Stimulated activated CD4-positive, alpha-beta T cell treated with anti-CD3 and anti-CD28 coated beads, Interleukin-12 subunit alpha, Interleukin-12 subunit beta, amount 100 ng/mL, for 48 hours (primary cell): ENCODE measurements at regions not wholly inside any gene's neighbourhood (a gene's known extent, or its start where the extent isn't known, plus 50 kb on each side); places are given as distances from the start of the nearest gene placed in this dataset.

Experiments
- DNase-seq, 3 donors: peaks; one replicate each; pipeline ENCODE4 v3.0.0-alpha.2; 2020; ENCODE audit warnings: low read depth in 2 of 3, low spot score in 1 of 3

- no peak for DNase-seq
These were observed 457.7 kb upstream of the ADAMTS5 start for GRCh38 chr21:27424601-27425000.

- no peak for DNase-seq
These were observed 457.2 kb upstream of the ADAMTS5 start for GRCh38 chr21:27423906-27424595.

GRCh38 chr21:27423038-27423437 lies 456.1 kb upstream of the ADAMTS5 start:
- no peak for DNase-seq

GRCh38 chr21:27422435-27422834 lies 455.5 kb upstream of the ADAMTS5 start:
- DNase-seq = no peak

GRCh38 chr21:27421654-27422053 lies 454.8 kb upstream of the ADAMTS5 start:
- no peak for DNase-seq

- DNase-seq = no peak
These were observed 452.3 kb upstream of the ADAMTS5 start for GRCh38 chr21:27419153-27419552.

GRCh38 chr21:27418346-27418745 lies 451.5 kb upstream of the ADAMTS5 start:
- DNase-seq = no peak

GRCh38 chr21:27412530-27412929 lies 445.6 kb upstream of the ADAMTS5 start:
- DNase-seq = no peak

GRCh38 chr21:27408826-27409225 lies 441.9 kb upstream of the ADAMTS5 start:
- DNase-seq = no peak

- DNase-seq = no peak
These were observed 440.4 kb upstream of the ADAMTS5 start for GRCh38 chr21:27407271-27407670.

- DNase-seq = no peak
These were observed 439.6 kb upstream of the ADAMTS5 start for GRCh38 chr21:27406300-27407009.

- DNase-seq = no peak
These were observed 436.1 kb upstream of the ADAMTS5 start for GRCh38 chr21:27403011-27403410.

- DNase-seq = no peak
These were observed 433.2 kb upstream of the ADAMTS5 start for GRCh38 chr21:27400045-27400444.

- DNase-seq = no peak
These were observed 430.7 kb upstream of the ADAMTS5 start for GRCh38 chr21:27397578-27397977.

GRCh38 chr21:27393726-27394125 lies 426.8 kb upstream of the ADAMTS5 start:
- DNase-seq = no peak

- DNase-seq = no peak
These were observed 425.1 kb upstream of the ADAMTS5 start for GRCh38 chr21:27391990-27392389.

GRCh38 chr21:27390384-27390783 lies 423.5 kb upstream of the ADAMTS5 start:
- no peak for DNase-seq

GRCh38 chr21:27388825-27389224 lies 421.9 kb upstream of the ADAMTS5 start:
- DNase-seq = no peak

GRCh38 chr21:27382404-27382803 lies 415.5 kb upstream of the ADAMTS5 start:
- no peak for DNase-seq

GRCh38 chr21:27380303-27380702 lies 413.4 kb upstream of the ADAMTS5 start:
- DNase-seq = no peak

GRCh38 chr21:27379354-27379753 lies 412.5 kb upstream of the ADAMTS5 start:
- no peak for DNase-seq

GRCh38 chr21:27372381-27372780 lies 405.5 kb upstream of the ADAMTS5 start:
- no peak for DNase-seq

- no peak for DNase-seq
These were observed 405.1 kb upstream of the ADAMTS5 start for GRCh38 chr21:27371975-27372331.
